Upper lobe of left lung (tissue), 6 donors: ENCODE measurements at regions not wholly inside any gene's neighbourhood (a gene's known extent, or its start where the extent isn't known, plus 50 kb on each side); places are given as distances from the start of the nearest gene placed in this dataset.

Experiments
- ATAC-seq, 2 donors: fragments of 200-7000 bp; cut with Tn5 transposase; one replicate each; pipeline ENCODE4 v1.9.1; 2022; ENCODE audit warnings: mild to moderate bottlenecking in 2 of 2, moderate library complexity in 2 of 2; ENCODE audit not compliant: low FRiP score in 2 of 2
- DNase-seq, 2 donors: peaks; one replicate each; pipeline ENCODE4 v3.0.0-alpha.2; 2019 to 2020
- H3K27ac ChIP-seq, 4 donors: fragments of 200-600 bp; sonication (generic); one replicate each; pipeline ENCODE4 v1.5.1; 2016 to 2019
- H3K27me3 ChIP-seq, 4 donors: fragments of 200-600 bp; sonication (generic); one replicate each; pipeline ENCODE4 v1.5.1; 2017 to 2019
- H3K36me3 ChIP-seq, 4 donors: fragments of 200-600 bp; sonication (generic); one replicate each; pipeline ENCODE4 v1.5.1; 2016 to 2019
- H3K4me1 ChIP-seq, 4 donors: fragments of 200-600 bp; sonication (generic); one replicate each; pipeline ENCODE4 v1.5.1; 2018 to 2019
- H3K4me3 ChIP-seq, 4 donors: fragments of 200-600 bp; sonication (generic); one replicate each; pipeline ENCODE4 v1.5.1; 2017 to 2019; ENCODE audit warnings: mild to moderate bottlenecking in 2 of 4, moderate library complexity in 1 of 4
- H3K9me3 ChIP-seq, 4 donors: fragments of 200-600 bp; sonication (generic); one replicate each; pipeline ENCODE4 v1.5.1; 2018 to 2019
- CTCF ChIP-seq, 6 experiments: fragments of 450-650 bp in 4 of 6; fragments of 200-600 bp in 2 of 6; sonication (generic) in 2 of 6; IDR thresholded peaks; one replicate each; pipeline ENCODE4 v1.5.1; 2016 to 2019; ENCODE audit warnings: antibody characterized with exemption in 6 of 6
- EP300 ChIP-seq, 4 donors: sonication (generic); formaldehyde crosslinking; IDR thresholded peaks; one replicate each; pipeline ENCODE4 v1.5.1; 2017; ENCODE audit warnings: antibody characterized with exemption in 4 of 4, control low read depth in 2 of 4
- POLR2A ChIP-seq, 4 donors: fragments of 450-650 bp; IDR thresholded peaks; one replicate each; pipeline ENCODE4 v1.5.1; 2016 to 2017; ENCODE audit warnings: antibody characterized with exemption in 4 of 4, mild to moderate bottlenecking in 2 of 4
- POLR2AphosphoS5 ChIP-seq, 2 donors: sonication (generic); formaldehyde crosslinking; IDR thresholded peaks; one replicate each; pipeline ENCODE4 v1.5.1; 2017; ENCODE audit warnings: antibody characterized with exemption in 2 of 2
- WGBS, 2 donors: methylation state at CpG; one replicate each; pipeline ENCODE4 v1.1.5; 2017 to 2018; 5-methylcytosine and 5-hydroxymethylcytosine counted together
- donor health status: DM: no; HTN: no; CAD: no; lungs with moderate emphysema.
- donor health status: DM: no; HTN: yes; CAD: no; lungs with severe emphysema.

DNA sequence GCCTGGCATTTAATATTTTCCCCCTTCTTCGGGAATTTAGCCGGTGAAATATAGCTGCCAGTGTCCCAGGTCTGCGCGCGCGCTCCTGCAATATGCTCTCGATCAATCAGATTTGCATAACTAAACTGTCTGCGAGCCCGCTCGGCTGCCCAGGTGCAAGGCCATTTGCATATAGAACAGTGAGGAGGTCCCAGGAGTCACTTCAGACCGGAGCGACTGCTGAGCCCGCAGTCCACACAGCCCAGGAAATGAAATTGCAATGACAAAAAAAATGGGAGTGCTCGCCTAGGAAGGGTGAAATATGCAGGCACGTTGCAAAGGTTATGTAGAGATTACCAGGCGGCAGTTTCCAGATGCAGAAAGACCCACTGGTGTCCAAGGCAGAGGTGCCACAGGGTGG lies 228.5 kb downstream of the VRK1 start:
- no peaks in the 10 kb centered on the region for H3K36me3 ChIP-seq
- ATAC-seq (no peak), DNase-seq (no peak)
- H3K9me3 ChIP-seq = no peaks in the 10 kb centered on the region
- no peak overlapping the region for H3K27ac ChIP-seq
- no peak overlapping the region for H3K4me3 ChIP-seq
- WGBS, 2 donors = 39 to 41% methylated on average over 16 of the region's 16 CpGs
- TF ChIP-seq POLR2A (IDR thresholded peaks at IDR 0.05) (no peak), CTCF (IDR thresholded peaks at IDR 0.05) (no peak), EP300 (IDR thresholded peaks at IDR 0.05) (no peak), POLR2AphosphoS5 (IDR thresholded peaks at IDR 0.05) (no peak)
- no peaks in the 10 kb centered on the region for H3K27me3 ChIP-seq
- H3K4me1 ChIP-seq = no peaks in the 10 kb centered on the region

DNA sequence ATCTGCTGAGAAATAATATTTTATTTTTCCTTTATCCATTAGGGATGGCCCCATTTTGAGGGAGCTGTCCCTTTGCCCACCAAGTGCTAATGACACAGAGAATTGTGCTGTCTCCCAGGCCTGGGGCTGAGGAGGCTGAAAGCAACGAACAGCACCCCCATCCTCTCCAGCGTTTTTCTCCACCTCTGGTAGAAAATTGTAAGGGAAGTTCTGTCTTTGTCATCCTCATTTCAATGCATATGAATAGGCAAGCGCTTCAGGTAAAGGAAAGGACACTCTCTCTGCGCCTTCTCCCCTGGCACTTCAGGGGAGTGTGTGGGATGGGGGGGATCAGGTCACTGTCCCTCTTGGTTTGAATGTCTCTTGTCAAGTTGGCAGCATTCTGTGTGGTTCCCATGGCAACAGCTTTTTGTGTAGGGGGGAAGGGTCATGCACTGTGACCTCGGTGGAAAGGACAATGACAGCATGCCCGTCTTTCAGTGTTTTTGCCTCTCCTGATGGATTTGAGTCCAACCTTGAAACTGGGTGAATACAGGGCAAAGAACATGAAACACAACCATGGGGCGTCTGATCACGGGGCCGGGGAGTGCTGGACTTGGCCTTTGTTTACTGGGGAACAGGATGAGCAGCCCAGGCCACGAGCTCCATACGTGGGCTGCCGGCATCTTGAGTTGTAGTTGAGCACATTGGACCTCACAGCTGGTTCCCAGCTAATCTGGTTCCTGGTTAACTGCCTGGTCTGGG lies 230.2 kb downstream of the VRK1 start:
- ATAC-seq = no peak
- Histone ChIP-seq H3K4me1 (no peaks in the 10 kb centered on the region), H3K4me3 (no peak overlapping the region), H3K36me3 (no peaks in the 10 kb centered on the region), H3K27me3 (no peaks in the 10 kb centered on the region), H3K27ac (no peak overlapping the region), H3K9me3 (peaks cover 0 to 3% (median 0%) of the 10 kb centered on the region in 4 donors)
- TF ChIP-seq POLR2AphosphoS5 (IDR thresholded peaks at IDR 0.05) (no peak), EP300 (IDR thresholded peaks at IDR 0.05) (no peak), CTCF (IDR thresholded peaks at IDR 0.05) (no peak), POLR2A (IDR thresholded peaks at IDR 0.05) (no peak)
- 55 to 61% methylated on average over 12 of the region's 12 CpGs for WGBS, 2 donors
- no peak for DNase-seq

DNA sequence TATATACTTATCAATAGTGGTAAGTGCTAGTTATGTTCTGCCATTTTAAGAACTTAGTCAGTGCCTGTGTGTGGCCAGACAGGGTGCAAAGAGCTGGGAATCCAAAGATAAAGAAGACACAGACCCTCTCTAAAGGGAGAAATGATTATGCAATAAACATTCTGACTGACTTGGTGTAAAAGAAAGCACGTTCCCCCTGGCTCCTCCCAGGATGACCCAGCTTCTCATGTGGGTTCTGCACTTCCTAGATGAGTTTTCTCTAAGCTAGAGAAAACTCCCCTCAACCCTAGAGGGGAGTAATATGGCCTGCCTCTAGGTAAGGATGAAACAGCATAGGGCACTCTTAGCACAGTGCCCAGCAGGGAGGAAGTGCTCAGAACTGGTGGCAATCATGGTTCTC lies 231.2 kb downstream of the VRK1 start:
- H3K36me3 ChIP-seq = no peaks in the 10 kb centered on the region
- peaks cover 0 to 3% (median 0%) of the 10 kb centered on the region in 4 donors for H3K9me3 ChIP-seq
- peaks cover 0 to 6% (median 3%) of the 10 kb centered on the region in 4 donors for H3K27me3 ChIP-seq
- H3K4me1 ChIP-seq = peaks cover 0 to 6% (median 1%) of the 10 kb centered on the region in 4 donors
- no peak overlapping the region for H3K4me3 ChIP-seq
- TF ChIP-seq POLR2A (IDR thresholded peaks at IDR 0.05) = no peak
- no peak for TF ChIP-seq EP300 (IDR thresholded peaks at IDR 0.05)
- no peak for TF ChIP-seq CTCF (IDR thresholded peaks at IDR 0.05)
- ATAC-seq (no peak), DNase-seq (no peak)
- no peak overlapping the region for H3K27ac ChIP-seq
- WGBS, 2 donors = 18 to 21% methylated on average over 1 of the region's 1 CpG

GRCh38 chr14:97029800-97030199 lies 232.6 kb downstream of the VRK1 start:
- no peaks in the 10 kb centered on the region for H3K36me3 ChIP-seq
- DNase-seq (no peak), ATAC-seq (no peak)
- H3K27me3 ChIP-seq = peaks cover 0 to 12% (median 5%) of the 10 kb centered on the region in 4 donors
- H3K4me3 ChIP-seq = no peak overlapping the region
- WGBS, 2 donors = 91 to 100% methylated on average over 2 of the region's 2 CpGs
- H3K4me1 ChIP-seq = peaks cover 0 to 9% (median 2%) of the 10 kb centered on the region in 4 donors
- TF ChIP-seq EP300 (IDR thresholded peaks at IDR 0.05) (no peak), POLR2A (IDR thresholded peaks at IDR 0.05) (no peak), CTCF (IDR thresholded peaks at IDR 0.05) (no peak), POLR2AphosphoS5 (IDR thresholded peaks at IDR 0.05) (no peak)
- no peak overlapping the region for H3K27ac ChIP-seq
- peaks cover 0 to 3% (median 0%) of the 10 kb centered on the region in 4 donors for H3K9me3 ChIP-seq

- H3K27me3 ChIP-seq = peaks cover 0 to 12% (median 5%) of the 10 kb centered on the region in 4 donors
- peaks cover 0 to 9% (median 2%) of the 10 kb centered on the region in 4 donors for H3K4me1 ChIP-seq
- no peak overlapping the region for H3K4me3 ChIP-seq
- 69 to 86% methylated on average over 4 of the region's 4 CpGs for WGBS, 2 donors
- H3K36me3 ChIP-seq = no peaks in the 10 kb centered on the region
- H3K9me3 ChIP-seq = peaks cover 0 to 3% (median 0%) of the 10 kb centered on the region in 4 donors
- no peak for DNase-seq
- ATAC-seq = no peak
- H3K27ac ChIP-seq = no peak overlapping the region
- TF ChIP-seq POLR2AphosphoS5 (IDR thresholded peaks at IDR 0.05) = no peak
- no peak for TF ChIP-seq POLR2A (IDR thresholded peaks at IDR 0.05)
- no peak for TF ChIP-seq EP300 (IDR thresholded peaks at IDR 0.05)
- TF ChIP-seq CTCF (IDR thresholded peaks at IDR 0.05) = no peak
Observed at GRCh38 chr14:97031530-97031929, 234.3 kb downstream of the VRK1 start.
